GM12874 (cell line): ENCODE measurements at regions not wholly inside any gene's neighbourhood (a gene's known extent, or its start where the extent isn't known, plus 50 kb on each side); places are given as distances from the start of the nearest gene placed in this dataset.

Experiments
- CTCF ChIP-seq: IDR thresholded peaks from 2 replicates; pipeline ENCODE4 v1.5.1; 2011; ENCODE audit warnings: low read depth, mild to moderate bottlenecking, control low read depth, low read length, moderate library complexity; ENCODE audit not compliant: insufficient read depth

GRCh38 chr3:137463131-137463530, 301.0 kb upstream of the SOX14 start:
- no peak for TF ChIP-seq CTCF

- TF ChIP-seq CTCF: no peak
Observed at GRCh38 chr3:137464341-137464740, 299.8 kb upstream of the SOX14 start.

GRCh38 chr3:137468446-137468845, 295.7 kb upstream of the SOX14 start:
- no peak for TF ChIP-seq CTCF

- TF ChIP-seq CTCF: no peak
Observed at GRCh38 chr3:137469263-137469662, 294.9 kb upstream of the SOX14 start.

GRCh38 chr3:137471130-137471529, 293.0 kb upstream of the SOX14 start:
- no peak for TF ChIP-seq CTCF

- no peak for TF ChIP-seq CTCF
Observed at GRCh38 chr3:137471558-137472204, 292.4 kb upstream of the SOX14 start.

- TF ChIP-seq CTCF: no peak
Observed at GRCh38 chr3:137477614-137478013, 286.5 kb upstream of the SOX14 start.
